Neural cell (in vitro differentiated cells): ENCODE measurements at regions not wholly inside any gene's neighbourhood (a gene's known extent, or its start where the extent isn't known, plus 50 kb on each side); places are given as distances from the start of the nearest gene placed in this dataset.
"Not testable (repeated sequence)": the region's sequence is repeated elsewhere in the genome, so short reads cannot be mapped to it uniquely, and the experiment has no call there.

ENCODE experiments used
- H2AFZ ChIP-seq: fragments of 200-600, 300-800 bp; sonication (generic), shearing (Covaris generic); 2 replicates; pipeline ENCODE4 v1.6.0; 2014; ENCODE audit warnings: low read depth, mild to moderate bottlenecking, antibody characterized with exemption, low read length, moderate library complexity
- H3F3A ChIP-seq: fragments of 200-600 bp; shearing (Covaris generic); 2 replicates; pipeline ENCODE4 v1.6.1; 2016; ENCODE audit warnings: mild to moderate bottlenecking, moderate library complexity, mixed read lengths, antibody characterized with exemption, low read length; ENCODE audit not compliant: insufficient read depth, poor library complexity, severe bottlenecking
- H3K27ac ChIP-seq: fragments of 200-600, 300-800 bp; sonication (generic), shearing (Covaris generic); 2 replicates; pipeline ENCODE4 v1.5.1; 2014; ENCODE audit warnings: mild to moderate bottlenecking, low read length, moderate library complexity
- H3K27me3 ChIP-seq: fragments of 300-800, 200-600 bp; sonication (generic), shearing (Covaris generic); 2 replicates; pipeline ENCODE4 v1.6.0; 2014; ENCODE audit warnings: mild to moderate bottlenecking, low read depth, low read length, moderate library complexity; ENCODE audit not compliant: insufficient read depth
- H3K36me3 ChIP-seq: fragments of 300-800, 200-600 bp; sonication (generic), shearing (Covaris generic); 2 replicates; pipeline ENCODE4 v1.5.1; 2014; ENCODE audit warnings: mild to moderate bottlenecking, antibody characterized with exemption, low read length, moderate library complexity; ENCODE audit not compliant: insufficient read depth
- H3K4me2 ChIP-seq: fragments of 300-800, 200-600 bp; sonication (generic), shearing (Covaris generic); 2 replicates; pipeline ENCODE4 v1.6.0; 2014; ENCODE audit warnings: mild to moderate bottlenecking, low read length
- H3K4me3 ChIP-seq: fragments of 300-800, 200-600 bp; sonication (generic), shearing (Covaris generic); 2 replicates; pipeline ENCODE4 v1.5.1; 2014; ENCODE audit warnings: mild to moderate bottlenecking, low read length, moderate library complexity
- H3K79me2 ChIP-seq: fragments of 200-600 bp; shearing (Covaris generic); replicated peaks from 2 replicates; pipeline ENCODE4 v1.6.0; 2014; ENCODE audit warnings: mild to moderate bottlenecking, low read length, moderate library complexity; ENCODE audit not compliant: insufficient read depth
- H3K9ac ChIP-seq: fragments of 300-800, 200-600 bp; sonication (generic), shearing (Covaris generic); 2 replicates; pipeline ENCODE4 v1.6.1; 2016; ENCODE audit warnings: mild to moderate bottlenecking, low read length, mixed read lengths
- H3K9me2 ChIP-seq: fragments of 200-600 bp; shearing (Covaris generic); 2 replicates; pipeline ENCODE4 v1.6.1; 2016; ENCODE audit warnings: mild to moderate bottlenecking, low read length, mixed read lengths; ENCODE audit not compliant: insufficient read depth
- H3K9me3 ChIP-seq: fragments of 200-600, 300-800 bp; sonication (generic), shearing (Covaris generic); 2 replicates; pipeline ENCODE4 v1.6.1; 2016; ENCODE audit warnings: mild to moderate bottlenecking, mixed run types, low read length, moderate library complexity, mixed read lengths
- H4K20me1 ChIP-seq: fragments of 200-600 bp; shearing (Covaris generic); 2 replicates; pipeline ENCODE4 v1.6.1; 2016; ENCODE audit warnings: mild to moderate bottlenecking, mixed run types; ENCODE audit not compliant: insufficient read depth
- CTCF ChIP-seq: fragments of 450-650 bp; IDR thresholded peaks from 2 replicates; pipeline ENCODE4 v1.5.1; 2014; ENCODE audit warnings: antibody characterized with exemption, mild to moderate bottlenecking, moderate library complexity; ENCODE audit not compliant: poor library complexity, severe bottlenecking
- EZH2 ChIP-seq: fragments of 200-600, 300-800 bp; shearing (Covaris generic), sonication (generic); IDR thresholded peaks from 2 replicates; pipeline ENCODE4 v1.6.1; 2014; ENCODE audit warnings: antibody characterized with exemption, low read length, borderline replicate concordance, mild to moderate bottlenecking; ENCODE audit not compliant: insufficient read depth, poor library complexity, severe bottlenecking
- MXI1 ChIP-seq: fragments of 450-650 bp; conservative IDR thresholded peaks from 2 replicates; pipeline ENCODE4 v1.6.1; 2014; ENCODE audit warnings: antibody characterized with exemption, mild to moderate bottlenecking; ENCODE audit not compliant: poor library complexity, severe bottlenecking
- RAD21 ChIP-seq: fragments of 450-650 bp; conservative IDR thresholded peaks from 2 replicates; pipeline ENCODE4 v1.6.1; 2014; ENCODE audit warnings: antibody characterized with exemption, mild to moderate bottlenecking, moderate library complexity
- REST ChIP-seq: IDR thresholded peaks from 2 replicates; pipeline ENCODE4 v1.6.1; 2012; ENCODE audit warnings: borderline replicate concordance
- SMC3 ChIP-seq: fragments of 450-650 bp; conservative IDR thresholded peaks from 2 replicates; pipeline ENCODE4 v1.6.1; 2014; ENCODE audit warnings: antibody characterized with exemption, mild to moderate bottlenecking, moderate library complexity; ENCODE audit not compliant: poor library complexity
- TAF1 ChIP-seq: IDR thresholded peaks from 2 replicates; pipeline ENCODE4 v1.6.1; 2012; ENCODE audit warnings: low read depth

GRCh38 chr11:126133901-126134300, 71.2 kb upstream of the CDON start:
- Histone ChIP-seq H3K27me3 (no peaks in the 10 kb centered on the region), H4K20me1 (no peaks in the 10 kb centered on the region), H3K9ac (no peak overlapping the region), H3K9me2 (no peaks in the 10 kb centered on the region), H3F3A (no peaks in the 10 kb centered on the region), H3K79me2 (no peaks in the 10 kb centered on the region), H3K9me3 (no peaks in the 10 kb centered on the region), H3K4me2 (no peak overlapping the region), H2AFZ (no peak overlapping the region), H3K4me3 (no peak overlapping the region), H3K36me3 (no peaks in the 10 kb centered on the region), H3K27ac (no peak overlapping the region)
- TF ChIP-seq RAD21 (no peak), SMC3 (no peak), EZH2 (no peak), REST (no peak), TAF1 (no peak), CTCF (no peak), MXI1 (no peak)

GRCh38 chr11:126132319-126132718, 69.7 kb upstream of the CDON start:
- no peaks in the 10 kb centered on the region for H3K9me2 ChIP-seq
- H3K27ac ChIP-seq: no peak overlapping the region
- H3K4me2 ChIP-seq: no peak overlapping the region
- no peaks in the 10 kb centered on the region for H3K27me3 ChIP-seq
- no peak overlapping the region for H3K9ac ChIP-seq
- no peak overlapping the region for H2AFZ ChIP-seq
- no peaks in the 10 kb centered on the region for H3F3A ChIP-seq
- TF ChIP-seq CTCF: no peak
- H3K4me3 ChIP-seq: no peak overlapping the region
- H4K20me1 ChIP-seq: no peaks in the 10 kb centered on the region
- no peaks in the 10 kb centered on the region for H3K79me2 ChIP-seq
- H3K36me3 ChIP-seq: no peaks in the 10 kb centered on the region
- no peaks in the 10 kb centered on the region for H3K9me3 ChIP-seq

- not testable (repeated sequence) for H2AFZ ChIP-seq, H3K9me2 ChIP-seq, H3K4me3 ChIP-seq, H3K9me3 ChIP-seq, H4K20me1 ChIP-seq, H3K79me2 ChIP-seq, H3K27ac ChIP-seq, H3F3A ChIP-seq, H3K27me3 ChIP-seq, H3K9ac ChIP-seq, H3K4me2 ChIP-seq, H3K36me3 ChIP-seq
These were observed 68.1 kb upstream of the CDON start for GRCh38 chr11:126130781-126131180.
